HG03095 (cell line): ENCODE measurements at regions not wholly inside any gene's neighbourhood (a gene's known extent, or its start where the extent isn't known, plus 50 kb on each side); places are given as distances from the start of the nearest gene placed in this dataset.
A peak's percentile ranks its signal among the peaks of the same experiment; 100 is the strongest.
"Not testable (repeated sequence)": the region's sequence is repeated elsewhere in the genome, so short reads cannot be mapped to it uniquely, and the experiment has no call there.

Source experiments
- ATAC-seq: cut with Tn5 transposase; IDR thresholded peaks from one replicate; pipeline ENCODE4 v1.9.1; 2021; ENCODE audit warnings: moderate library complexity; ENCODE audit not compliant: unreplicated experiment

DNA sequence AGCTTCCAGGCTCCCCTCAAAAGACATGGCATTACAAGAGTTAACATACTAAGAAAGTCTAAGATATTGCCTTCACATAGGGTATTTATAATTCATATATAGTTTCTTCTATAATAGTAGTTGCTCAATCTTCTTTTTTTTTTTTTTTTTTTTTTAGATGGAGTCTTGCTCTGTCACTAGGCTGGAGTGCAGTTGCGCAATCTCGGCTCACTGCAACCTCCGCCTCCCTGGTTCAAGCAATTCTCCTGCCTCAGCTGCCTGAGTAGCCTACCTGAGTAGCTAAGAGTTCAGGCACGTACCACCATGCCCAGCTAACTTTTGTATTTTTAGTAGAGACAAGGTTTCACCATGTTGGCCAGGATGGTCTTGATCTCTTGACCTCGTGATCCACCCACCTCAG, 337.0 kb downstream of the FAM181B start:
- not testable (repeated sequence) for ATAC-seq

DNA sequence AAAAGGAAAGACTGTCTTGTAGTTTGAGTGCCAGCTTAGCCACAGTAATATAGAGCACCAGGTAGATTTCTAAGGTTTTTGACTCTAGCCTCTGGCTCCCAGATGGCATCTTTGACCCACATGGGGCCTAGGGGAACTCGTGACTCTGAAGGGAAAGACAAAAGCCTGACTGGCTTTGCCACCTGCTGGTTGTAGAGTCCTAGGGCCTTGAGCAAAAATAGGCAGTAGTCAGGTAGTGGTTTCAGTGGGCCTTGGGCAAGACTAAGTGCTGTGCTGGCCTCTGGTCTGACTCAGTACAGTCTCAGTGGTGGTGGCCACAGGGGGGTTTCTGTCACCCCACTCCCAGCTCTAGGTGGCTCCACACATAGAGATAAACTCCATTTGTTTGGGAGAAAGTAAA, 349.4 kb downstream of the FAM181B start:
- no peak for ATAC-seq

DNA sequence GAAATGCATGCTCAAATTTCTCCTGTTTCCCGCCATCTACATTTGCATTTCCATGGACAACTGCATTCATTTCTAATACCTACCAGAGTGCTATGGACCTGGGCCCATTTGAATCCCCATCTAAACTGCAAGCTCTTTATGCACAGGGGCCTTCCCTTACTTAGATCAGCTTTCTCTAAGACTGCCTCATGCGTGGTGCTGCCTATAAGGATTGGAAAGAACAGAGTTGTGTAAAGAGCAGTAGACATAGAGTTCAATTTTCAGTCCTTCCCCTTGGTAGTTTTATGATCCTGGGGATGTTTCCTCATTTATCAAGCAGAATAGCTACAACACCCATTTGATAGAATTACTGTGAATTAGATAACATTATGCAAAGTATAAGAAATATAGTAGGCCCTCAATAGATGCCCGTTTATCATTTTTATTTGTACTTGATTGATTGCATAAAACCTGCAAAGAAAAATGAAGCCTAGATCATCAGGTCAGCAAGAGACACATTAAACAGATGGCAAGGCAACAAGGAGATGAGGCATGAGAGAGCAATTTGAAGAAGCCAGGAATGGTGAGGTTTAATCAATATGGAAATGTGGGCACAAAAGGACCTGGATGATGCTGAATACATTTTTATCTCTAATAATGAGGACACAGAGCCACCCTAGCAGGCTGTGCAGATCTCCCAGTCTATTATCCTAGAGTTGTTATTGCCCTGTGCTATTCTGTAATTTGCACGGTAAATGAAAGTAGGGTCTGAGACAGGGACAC, 359.7 kb downstream of the FAM181B start:
- no peak for ATAC-seq

DNA sequence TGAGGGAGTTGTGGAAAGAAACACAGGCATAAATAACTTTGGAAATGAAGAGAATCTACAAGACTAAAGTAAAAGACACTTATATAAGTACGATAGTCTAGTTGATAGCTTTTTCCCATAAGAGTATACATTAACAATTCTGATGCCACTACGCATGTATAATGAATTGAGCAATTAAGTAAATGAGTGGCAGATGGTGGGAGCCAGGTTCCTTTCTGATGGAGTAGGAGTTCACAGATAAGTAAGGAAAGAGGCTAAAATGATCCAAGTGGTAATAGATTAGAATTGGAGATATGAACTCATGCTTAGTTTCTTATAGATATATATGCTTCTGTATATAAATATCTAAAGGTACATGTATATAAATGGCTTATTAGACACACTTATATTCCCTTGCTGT, 368.3 kb downstream of the FAM181B start:
- ATAC-seq, result no peak

DNA sequence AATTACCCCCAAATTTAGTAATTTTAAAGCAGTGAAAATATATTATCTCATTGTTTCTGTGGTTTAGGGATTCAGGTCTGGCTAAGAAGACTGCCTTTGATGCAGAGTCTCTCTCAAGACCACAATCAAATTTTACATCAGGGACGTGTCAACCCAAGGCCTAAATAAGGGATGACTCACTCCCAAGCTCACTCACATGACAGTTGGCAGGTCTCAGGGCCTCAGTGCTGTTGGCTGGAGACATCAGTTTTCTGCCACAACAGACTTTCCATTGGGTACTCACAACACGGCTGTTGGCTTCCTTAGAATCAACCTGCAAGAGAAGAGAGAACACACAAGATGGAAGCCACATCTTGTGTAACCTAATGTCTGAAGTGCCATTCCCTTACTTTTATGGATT, 377.3 kb downstream of the FAM181B start:
- ATAC-seq, result no peak

DNA sequence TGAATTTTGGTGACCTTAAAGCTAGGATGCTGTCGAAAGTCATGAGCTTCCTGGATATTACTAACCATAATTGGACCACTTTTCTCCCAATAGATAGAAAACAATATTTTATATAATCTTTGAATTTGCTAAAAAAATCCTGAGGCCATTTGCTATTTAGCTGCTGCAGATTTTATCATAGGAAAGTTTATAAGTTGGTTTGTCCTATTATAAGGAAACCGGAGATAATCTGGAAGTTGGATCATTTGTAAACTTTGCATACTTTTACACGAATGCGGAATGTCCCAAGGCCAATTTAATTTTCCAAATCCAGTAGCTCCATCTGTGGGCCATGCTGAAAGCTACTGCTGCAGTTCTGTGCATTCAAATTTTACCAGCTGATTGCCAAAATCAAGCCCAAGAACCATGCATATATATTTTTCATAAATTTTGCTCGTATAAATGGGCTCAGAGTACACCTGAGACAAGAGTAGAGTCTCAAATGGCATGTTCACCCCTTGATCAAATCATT, 378.3 kb downstream of the FAM181B start:
- ATAC-seq, result no peak

DNA sequence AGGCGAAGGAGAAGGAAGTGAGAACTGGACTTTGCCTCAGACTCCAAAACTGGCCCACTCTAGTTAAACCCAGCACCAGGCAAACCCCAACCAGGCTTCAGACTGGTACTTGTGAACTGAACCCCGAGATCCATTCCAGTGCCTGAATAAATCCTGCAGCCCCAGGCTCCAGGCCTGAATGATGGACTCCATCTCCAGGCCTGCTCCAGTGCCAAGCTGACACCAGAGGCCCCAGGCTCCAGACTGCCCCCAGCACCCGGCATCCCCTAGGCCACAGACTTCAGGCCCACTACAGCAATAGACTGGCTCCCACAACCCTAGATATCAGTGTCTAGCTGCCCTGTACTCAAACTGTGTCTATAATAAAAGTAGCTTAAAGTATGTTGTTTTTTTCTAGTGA, 406.8 kb downstream of the FAM181B start:
- ATAC-seq, result no peak

DNA sequence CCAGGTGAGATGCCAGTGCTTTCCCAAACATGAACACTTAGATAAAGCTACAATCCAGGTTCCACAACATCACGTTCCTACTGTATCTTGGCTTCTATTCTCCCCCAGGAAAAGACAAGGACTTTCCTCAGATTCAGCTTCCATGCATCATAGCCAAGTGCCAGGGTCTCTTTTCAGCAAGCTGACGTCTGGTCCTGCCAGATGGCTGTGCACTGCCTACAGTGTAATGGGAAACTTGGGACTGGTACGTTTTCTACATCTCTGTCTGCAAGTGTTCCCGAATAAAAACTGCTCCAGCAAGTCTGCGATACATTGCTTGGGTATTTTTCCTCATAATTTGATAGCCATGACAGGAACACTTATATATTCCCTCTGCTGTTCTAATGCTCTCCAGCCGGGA, 412.5 kb downstream of the FAM181B start:
- no peak for ATAC-seq

DNA sequence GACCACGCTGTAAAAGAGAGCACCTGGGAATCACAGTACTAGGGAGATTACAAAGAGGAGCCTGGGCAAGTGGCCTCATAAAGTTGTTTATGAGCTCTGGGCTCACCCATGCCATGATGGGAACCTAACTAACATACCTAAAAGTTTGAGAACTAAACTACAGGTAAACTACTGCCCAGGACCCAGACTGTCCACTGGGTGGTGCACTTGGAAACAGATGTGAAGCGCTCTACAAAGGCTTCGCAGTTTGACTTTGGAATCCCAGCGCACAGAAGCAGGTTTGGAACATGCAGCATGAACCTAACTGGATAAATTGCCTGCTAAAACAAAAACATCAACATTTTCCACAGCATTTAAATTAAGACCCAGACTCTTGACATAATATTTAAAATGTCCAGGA, 418.6 kb downstream of the FAM181B start:
- peak; percentile 62 for ATAC-seq

DNA sequence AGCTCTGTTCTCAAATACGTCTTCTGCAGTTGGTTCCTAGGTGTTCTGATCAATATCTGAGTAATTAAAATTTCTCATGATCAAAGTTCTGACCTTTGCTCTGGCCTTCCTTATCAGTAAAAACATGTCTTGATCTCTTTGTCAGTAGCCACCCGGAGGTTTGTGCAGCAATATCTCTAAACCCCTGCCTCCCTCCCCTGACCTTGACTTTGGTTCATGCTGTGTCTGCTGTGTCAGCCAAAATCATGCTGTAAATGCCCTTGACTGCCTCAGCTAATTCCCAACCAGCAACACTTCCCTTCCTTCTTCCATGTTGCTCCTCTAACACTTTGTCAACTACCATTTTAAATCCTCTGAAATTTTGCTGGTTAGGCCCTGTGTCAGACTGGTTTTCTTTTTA, 424.7 kb downstream of the FAM181B start:
- ATAC-seq, result no peak

DNA sequence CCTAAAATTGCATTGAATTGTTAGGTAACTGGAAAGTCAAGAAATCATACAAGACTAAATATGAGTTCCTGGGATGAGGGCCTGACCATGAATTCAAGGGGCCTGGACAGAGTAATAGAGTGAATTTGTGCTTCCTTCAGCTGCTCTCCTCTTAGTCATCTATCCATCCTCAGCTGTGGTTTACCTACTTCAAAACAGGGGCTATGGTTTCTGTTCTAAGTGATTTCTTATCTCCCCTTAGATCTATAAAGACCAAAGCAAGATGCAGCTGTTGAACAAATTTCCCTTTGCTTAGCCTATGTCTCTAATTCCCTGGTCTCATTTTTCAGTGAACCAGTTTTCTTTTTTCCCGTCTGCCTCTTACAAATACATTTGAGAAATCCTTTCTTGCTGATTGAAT, 428.5 kb downstream of the FAM181B start:
- no peak for ATAC-seq

DNA sequence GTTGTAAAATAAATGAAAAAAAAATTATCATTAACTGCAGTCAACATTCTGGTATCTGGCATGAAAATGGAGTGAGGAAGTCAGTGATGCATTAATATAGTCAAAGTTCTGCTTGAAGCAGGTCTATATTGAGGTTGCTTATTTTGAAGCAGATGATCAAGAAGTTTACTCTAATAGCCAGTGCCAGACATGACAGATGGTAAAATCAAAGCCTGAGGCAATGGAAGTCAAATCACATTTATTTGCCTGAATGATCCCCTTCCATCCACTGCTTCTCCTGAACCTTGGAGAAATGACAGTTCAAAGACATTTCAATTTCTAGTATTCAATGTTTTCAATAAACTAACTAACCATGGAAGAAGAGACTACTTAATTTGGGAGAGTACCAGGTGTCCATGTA, 430.0 kb downstream of the FAM181B start:
- no peak for ATAC-seq

DNA sequence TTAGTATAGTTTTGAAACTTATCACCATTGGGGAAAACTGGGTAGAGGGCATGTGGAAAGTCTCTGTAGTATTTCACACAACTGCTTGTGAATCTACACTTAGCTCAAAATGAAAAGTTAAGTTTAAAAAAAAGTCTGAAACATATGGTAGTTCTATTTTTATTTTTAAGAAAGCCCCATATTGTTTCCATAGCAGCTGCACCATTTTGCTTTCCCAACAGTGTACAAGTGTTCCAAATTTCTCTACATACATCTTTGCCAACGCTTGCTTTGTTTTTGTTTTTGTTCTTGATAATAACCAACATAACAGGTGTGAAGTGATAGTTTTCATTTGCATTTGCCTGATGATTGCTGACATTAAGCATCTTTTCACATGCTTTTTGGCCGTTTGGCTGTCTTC, 445.2 kb downstream of the FAM181B start:
- no peak for ATAC-seq

DNA sequence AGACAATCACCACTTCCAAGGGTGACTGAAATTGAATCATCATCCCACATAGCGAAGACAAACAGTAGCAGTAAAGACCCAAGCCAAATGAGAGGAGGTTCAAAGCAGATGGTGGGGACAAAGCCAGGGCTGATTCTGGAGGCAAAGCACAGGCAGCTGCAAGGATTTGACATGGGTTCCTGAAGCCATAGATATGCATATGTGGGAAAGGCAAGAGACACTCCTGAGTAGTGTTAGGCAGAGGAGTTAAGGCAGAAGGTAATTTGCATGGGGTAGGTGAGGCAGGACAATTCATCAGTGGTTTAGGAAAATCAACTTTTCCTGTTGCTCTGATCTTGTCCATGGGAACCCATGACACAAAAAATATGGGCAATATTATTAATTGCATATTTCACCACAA, 462.8 kb downstream of the FAM181B start:
- no peak for ATAC-seq

DNA sequence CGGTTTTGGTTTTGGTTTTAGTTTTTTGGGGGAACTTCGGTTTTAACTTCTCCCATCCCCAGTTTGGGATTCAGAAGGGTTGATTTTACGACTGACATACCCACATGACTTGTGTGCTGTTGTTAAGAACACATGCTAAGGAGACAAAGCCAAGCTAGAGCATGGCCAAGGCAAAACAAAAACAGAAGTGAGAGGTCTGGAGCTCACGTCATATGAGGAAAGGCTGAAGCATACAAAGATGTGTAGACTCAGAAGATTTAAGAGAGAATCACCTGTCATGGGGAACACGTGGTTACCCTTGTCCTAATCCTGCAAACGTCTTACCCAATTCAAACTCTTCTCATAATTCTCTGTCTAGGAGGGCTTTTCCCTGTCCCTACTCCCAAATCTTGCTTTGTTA, 465.0 kb downstream of the FAM181B start:
- ATAC-seq, result no peak

DNA sequence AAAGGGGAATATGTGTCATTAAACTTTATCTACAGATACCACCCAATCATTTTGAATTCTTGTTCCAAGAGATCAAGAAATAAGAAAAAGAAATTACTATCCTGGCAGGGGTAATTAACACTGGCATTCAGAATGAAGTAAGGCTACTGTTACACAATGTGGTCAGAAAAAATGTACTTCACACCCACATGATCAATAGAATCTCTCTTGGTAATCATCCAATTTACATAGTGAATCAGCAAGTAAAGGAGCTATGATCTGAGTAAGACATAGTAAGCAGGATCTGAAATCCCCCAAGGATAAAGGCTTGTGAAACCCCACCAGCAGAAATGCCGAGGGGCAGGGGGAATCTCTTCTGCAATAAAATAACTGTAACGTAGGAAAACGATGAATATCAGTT, 466.5 kb downstream of the FAM181B start:
- no peak for ATAC-seq

DNA sequence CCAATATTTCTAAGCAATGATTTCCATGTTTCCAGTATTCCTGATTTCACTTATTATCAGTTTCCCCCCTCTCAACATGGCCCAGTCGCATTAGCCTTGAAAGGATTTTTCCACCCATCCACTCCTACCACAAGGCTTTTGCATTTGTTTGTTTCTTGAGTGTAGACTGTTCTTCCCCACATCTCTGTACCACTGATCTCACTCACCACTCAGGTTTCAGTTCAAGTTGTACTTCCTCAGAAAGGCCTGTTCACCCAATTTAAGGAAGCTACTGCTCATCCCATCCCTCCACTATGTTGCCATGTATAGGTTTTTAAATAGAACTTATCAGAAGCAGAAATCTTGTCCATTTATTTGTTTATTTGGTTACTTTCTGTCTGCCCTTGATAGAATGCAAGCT, 472.3 kb downstream of the FAM181B start:
- ATAC-seq, result no peak

DNA sequence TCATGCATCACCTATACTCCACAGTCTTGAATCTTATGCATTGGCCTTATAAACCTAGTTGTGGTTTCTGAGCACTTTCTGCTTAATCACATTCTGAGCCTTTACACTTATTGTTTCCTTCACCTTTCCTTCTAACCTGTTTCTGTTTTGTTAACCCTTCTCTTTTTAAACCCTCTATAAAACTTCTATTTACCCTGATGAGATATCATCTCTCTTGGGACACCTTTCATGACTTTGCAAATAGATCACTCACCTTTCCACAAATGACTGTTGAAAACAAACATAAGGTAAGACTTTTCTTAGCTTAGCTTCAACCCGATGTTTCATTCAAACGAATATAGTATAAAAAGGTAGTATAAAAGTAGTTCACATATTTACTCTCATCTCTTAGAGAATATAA, 483.6 kb downstream of the FAM181B start:
- no peak for ATAC-seq

DNA sequence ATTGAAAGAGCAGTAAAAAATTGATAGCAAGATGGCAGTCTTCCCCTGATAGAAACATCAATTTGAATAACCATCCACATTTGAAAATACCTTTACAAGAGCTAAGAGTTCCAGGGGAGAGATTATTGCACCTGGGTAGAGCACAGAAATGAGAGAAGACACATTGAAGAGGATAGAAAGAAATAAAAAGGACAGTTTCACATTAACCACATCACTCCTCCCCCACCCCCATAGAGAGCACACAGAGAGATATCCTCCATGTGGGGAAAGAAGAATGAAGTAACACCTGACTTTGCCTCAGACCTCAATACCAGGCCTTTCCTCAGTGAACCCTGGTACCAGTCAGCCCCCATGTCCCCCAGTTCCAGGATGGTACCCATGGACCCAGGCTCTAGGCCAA, 486.7 kb downstream of the FAM181B start:
- no peak for ATAC-seq

DNA sequence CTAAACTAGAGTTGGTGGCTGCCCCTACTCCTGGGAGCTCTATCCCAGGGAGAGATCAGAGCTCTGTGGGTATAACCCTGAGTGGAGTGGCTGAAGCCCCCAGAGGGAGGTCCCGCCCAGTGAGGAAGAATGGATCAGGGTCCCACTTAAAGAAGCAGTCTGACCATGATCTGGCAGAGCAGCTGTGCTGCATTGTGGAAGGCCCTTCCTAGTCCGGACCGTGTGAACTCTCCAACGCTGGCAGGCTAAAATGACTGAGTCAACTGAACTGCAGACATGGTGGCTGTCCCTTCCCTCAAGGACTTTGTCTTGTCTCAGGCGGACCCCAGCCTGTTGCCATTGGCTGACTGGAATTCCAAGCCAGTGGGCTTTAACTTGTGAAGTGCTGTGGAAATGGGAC, 494.2 kb downstream of the FAM181B start:
- no peak for ATAC-seq

DNA sequence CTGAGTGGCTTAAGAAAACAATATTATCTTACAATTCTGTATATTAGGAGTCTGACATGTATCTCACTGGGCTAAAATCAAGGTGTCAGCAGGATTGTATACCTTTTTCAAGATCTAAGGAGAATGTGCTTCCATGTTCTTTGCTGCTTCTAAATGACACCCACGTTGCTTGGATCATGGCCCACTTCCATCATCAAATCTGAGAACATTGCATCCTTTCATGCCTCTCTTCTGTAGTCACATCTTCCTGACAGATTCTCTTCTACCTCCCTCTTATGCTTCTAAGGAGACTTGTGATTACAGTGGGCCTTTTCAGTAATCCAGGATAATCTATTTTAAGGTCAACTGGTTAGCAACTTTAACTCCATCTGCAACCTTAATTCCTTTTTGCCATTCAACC, 499.4 kb downstream of the FAM181B start:
- no peak for ATAC-seq

DNA sequence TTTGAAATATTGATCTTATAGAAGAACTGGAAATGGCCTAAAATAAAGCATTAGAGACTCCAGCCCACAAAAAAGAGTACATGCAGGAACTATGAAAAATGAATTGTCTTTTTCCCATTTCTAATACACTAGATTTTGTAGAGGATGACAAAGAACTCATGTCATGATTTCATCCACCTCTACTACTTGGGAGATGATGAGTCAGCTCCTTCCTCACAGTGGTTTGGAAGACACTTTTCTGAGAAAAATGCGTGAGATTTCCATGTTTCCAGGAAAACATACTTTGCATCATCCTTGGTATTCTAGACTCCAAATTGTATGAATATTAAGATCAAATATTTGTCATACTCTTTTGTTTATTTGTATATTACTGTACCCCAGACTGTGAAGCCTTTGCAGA, 500.5 kb downstream of the FAM181B start:
- ATAC-seq, result no peak

DNA sequence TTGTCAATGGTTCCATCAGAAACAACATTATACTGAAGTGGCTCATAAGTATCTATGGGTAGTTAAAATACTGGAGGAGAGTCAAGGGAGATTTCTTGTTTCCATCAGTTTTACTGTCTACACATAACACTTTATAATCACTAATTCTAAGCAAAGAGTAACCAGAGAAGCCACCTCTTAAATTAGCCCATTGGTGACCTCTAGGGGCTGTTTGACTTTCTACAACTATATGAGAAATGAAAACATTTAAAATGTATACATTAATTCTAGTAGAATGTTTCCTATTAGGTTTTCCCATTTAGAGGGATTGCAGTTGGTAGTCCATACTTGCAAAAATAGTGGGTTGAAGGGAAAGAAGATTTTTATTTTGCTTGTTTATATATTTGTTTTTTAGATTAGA, 504.3 kb downstream of the FAM181B start:
- no peak for ATAC-seq
